Effector memory CD8-positive, alpha-beta T cell (primary cell): ENCODE measurements at regions not wholly inside any gene's neighbourhood (a gene's known extent, or its start where the extent isn't known, plus 50 kb on each side); places are given as distances from the start of the nearest gene placed in this dataset.
"Not testable (repeated sequence)": the region's sequence is repeated elsewhere in the genome, so short reads cannot be mapped to it uniquely, and the experiment has no call there.

Experiments used
- ATAC-seq: fragments of 150-1000 bp; cut with Tn5 transposase; replicated peaks from 2 replicates; pipeline ENCODE4 v1.10.0; 2021; ENCODE audit warnings: mild to moderate bottlenecking, moderate library complexity
- DNase-seq, 3 experiments: peaks; one replicate each; pipeline ENCODE4 v3.0.0; 2021
- H3K27ac Mint-ChIP-seq, 2 donors: one replicate each; pipeline ENCODE4 v1.8.0; 2022; ENCODE audit warnings: mild to moderate bottlenecking in 2 of 2, mixed read lengths in 2 of 2, moderate library complexity in 2 of 2
- H3K27me3 Mint-ChIP-seq, 2 donors: one replicate each; pipeline ENCODE4 v1.8.0; 2022; ENCODE audit warnings: mixed read lengths in 2 of 2
- H3K36me3 Mint-ChIP-seq: one replicate; pipeline ENCODE4 v1.8.0; 2022; ENCODE audit warnings: mild to moderate bottlenecking, moderate library complexity, mixed read lengths; ENCODE audit not compliant: insufficient read depth
- H3K4me1 Mint-ChIP-seq, 2 donors: one replicate each; pipeline ENCODE4 v1.8.0; 2022; ENCODE audit warnings: low read depth in 2 of 2, mixed read lengths in 2 of 2
- H3K4me3 Mint-ChIP-seq, 2 donors: one replicate each; pipeline ENCODE4 v1.8.0; 2022; ENCODE audit warnings: mild to moderate bottlenecking in 2 of 2, mixed read lengths in 2 of 2, moderate library complexity in 2 of 2
- H3K9me3 Mint-ChIP-seq, 2 donors: one replicate each; pipeline ENCODE4 v1.8.0; 2022; ENCODE audit warnings: mixed read lengths in 2 of 2

DNA sequence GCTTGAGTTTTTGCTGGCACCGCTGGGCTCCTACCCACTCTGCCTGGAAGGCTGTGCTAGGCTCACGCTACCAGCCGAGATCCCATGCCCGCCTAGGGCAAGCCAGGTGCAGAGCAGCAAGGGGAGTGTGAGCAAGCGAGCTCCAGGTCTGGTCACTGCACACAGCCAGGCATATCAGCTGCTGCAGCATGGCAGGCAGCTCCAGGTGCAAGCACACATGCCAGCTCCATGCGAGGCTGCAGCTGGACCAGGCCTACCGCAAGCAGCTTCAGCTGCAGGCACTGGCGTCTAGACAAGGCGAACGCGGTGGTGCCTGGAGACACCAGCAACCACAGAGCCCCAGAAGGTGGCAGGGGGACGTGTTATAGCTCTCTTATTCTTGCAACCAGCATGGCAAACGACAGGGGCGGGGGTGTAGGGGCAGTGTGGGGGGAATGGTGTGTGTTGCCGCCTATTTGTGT lies 614.7 kb upstream of the EPHA5 start:
- Mint-ChIP-seq H3K36me3 (no peaks in the 10 kb centered on the region), H3K4me1 (no peaks in the 10 kb centered on the region), H3K4me3 (no peak overlapping the region), H3K27ac (no peak overlapping the region), H3K9me3 (peaks cover 0 to 11% of the 10 kb centered on the region in 2 donors), H3K27me3 (no peaks in the 10 kb centered on the region)
- DNase-seq (no peak), ATAC-seq (no peak)

DNA sequence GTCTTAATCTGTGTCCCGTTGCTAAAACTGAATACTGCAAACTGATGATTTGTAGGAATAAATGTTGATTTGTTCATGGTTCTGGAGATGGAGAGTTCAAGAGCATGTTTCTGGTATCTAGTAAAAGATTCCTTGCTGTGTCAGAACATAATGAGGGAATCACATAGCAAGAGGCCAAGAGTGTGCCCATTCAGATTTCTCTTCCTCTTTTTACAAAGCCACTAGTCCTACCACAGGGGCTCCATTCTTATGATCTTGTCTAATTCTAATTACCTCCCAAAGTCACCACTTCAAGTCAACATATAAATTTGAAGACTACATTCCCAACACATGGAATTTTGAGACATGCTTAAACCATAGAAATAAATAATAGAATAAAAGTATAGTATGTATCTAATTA lies 608.8 kb upstream of the EPHA5 start:
- H3K9me3 Mint-ChIP-seq = peaks cover 0 to 9% of the 10 kb centered on the region in 2 donors
- no peaks in the 10 kb centered on the region for H3K4me1 Mint-ChIP-seq
- no peaks in the 10 kb centered on the region for H3K27me3 Mint-ChIP-seq
- ATAC-seq (no peak), DNase-seq (no peak)
- no peak overlapping the region for H3K4me3 Mint-ChIP-seq
- H3K36me3 Mint-ChIP-seq = no peaks in the 10 kb centered on the region
- H3K27ac Mint-ChIP-seq = no peak overlapping the region

DNA sequence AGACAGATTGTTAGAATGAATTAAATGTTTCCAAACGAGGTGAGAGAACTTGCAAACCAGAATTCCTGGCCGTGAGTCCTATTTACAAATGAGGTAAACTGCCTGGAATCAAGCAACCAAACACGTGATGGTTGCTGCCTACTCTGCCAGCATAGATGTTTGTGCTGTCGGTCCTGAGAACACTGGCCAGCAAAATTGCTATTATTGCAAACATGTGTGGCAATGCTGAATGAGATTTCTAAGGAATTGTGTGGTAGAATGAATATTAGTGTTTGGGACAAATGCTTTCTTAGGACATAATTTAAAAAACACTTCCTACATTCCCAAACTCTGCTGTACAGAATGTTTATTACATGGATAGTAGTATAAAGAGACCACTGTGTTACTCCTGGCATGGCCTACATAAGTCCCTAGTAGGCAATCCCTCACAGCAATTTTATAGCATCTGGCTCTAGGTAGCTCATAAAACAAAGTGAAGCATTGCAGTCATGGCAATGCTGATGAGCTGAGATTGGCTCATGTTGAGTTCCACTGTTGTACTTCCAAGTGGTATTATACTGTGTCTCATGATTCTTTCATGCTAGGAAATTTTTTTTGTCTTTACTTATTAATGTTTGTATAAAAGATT lies 605.2 kb upstream of the EPHA5 start:
- ATAC-seq (no peak), DNase-seq (no peak)
- no peaks in the 10 kb centered on the region for H3K36me3 Mint-ChIP-seq
- H3K4me3 Mint-ChIP-seq = no peak overlapping the region
- peaks cover 0 to 3% of the 10 kb centered on the region in 2 donors for H3K9me3 Mint-ChIP-seq
- H3K27ac Mint-ChIP-seq = no peak overlapping the region
- H3K27me3 Mint-ChIP-seq = no peaks in the 10 kb centered on the region
- no peaks in the 10 kb centered on the region for H3K4me1 Mint-ChIP-seq

DNA sequence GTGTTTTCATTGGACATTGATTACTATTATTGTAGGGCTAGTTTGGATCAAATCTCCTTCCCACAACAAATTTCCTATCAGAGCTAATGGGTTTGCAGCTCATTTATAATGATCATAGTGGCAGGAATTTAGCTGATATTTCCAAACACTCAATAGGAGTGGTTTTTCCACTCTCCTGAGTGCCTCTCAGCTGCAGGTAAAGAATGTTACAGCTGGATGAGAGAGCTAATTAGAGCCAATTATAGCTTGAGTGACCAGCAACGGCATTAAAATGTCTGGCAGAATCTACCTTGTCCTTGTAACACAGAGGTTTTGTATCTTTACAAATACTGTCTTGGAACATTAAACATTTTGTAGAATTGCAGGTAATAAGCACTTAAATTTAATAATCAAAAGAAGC lies 602.8 kb upstream of the EPHA5 start:
- peaks cover 1 to 11% of the 10 kb centered on the region in 2 donors for H3K9me3 Mint-ChIP-seq
- no peak for ATAC-seq
- no peak for DNase-seq
- H3K4me3 Mint-ChIP-seq = no peak overlapping the region
- no peaks in the 10 kb centered on the region for H3K36me3 Mint-ChIP-seq
- no peaks in the 10 kb centered on the region for H3K27me3 Mint-ChIP-seq
- no peak overlapping the region for H3K27ac Mint-ChIP-seq
- no peaks in the 10 kb centered on the region for H3K4me1 Mint-ChIP-seq

DNA sequence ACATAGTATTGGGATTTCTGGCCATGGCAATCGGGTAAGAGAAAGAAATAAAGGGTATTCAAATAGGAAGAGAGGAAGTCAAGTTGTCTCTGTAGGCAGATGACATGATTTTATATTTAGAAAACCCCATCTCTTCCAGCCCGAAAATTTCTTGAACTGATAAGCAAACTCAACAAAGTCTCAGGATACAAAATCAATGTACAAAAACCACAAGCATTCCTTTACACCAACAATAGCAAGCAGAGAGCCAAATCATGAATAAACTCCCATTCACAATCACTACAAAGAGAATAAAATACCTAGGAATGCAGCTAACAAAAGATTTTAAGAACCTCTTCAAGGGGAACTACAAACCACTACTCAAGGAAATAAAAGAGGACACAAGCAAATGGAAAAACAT lies 600.1 kb upstream of the EPHA5 start:
- not testable (repeated sequence) for ATAC-seq, H3K27me3 Mint-ChIP-seq, H3K36me3 Mint-ChIP-seq, H3K4me3 Mint-ChIP-seq, H3K4me1 Mint-ChIP-seq, DNase-seq, H3K27ac Mint-ChIP-seq
- peaks cover 18 to 21% of the 10 kb centered on the region in 2 donors for H3K9me3 Mint-ChIP-seq

DNA sequence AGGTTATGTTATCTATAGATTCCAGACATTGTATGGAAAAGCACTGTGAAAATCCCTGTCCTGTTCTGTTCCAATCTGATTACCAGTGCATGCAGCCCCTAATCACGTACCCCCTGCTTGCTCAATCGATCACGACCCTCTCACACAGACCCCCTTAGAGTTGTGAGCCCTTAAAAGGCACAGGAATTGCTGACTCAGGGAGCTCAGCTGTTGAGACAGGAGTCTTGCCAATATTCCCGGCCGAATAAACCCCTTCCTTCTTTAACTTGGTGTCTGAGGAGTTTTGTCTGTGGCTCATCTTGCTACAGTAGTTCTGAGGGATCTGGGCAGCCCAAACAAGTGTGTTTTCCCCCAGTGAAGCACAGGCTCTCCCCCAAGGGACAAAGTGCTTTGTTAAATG lies 596.3 kb upstream of the EPHA5 start:
- H3K27me3 Mint-ChIP-seq, ATAC-seq, H3K4me1 Mint-ChIP-seq, H3K4me3 Mint-ChIP-seq, DNase-seq, H3K27ac Mint-ChIP-seq, H3K36me3 Mint-ChIP-seq: not testable (repeated sequence)
- peaks cover 18 to 21% of the 10 kb centered on the region in 2 donors for H3K9me3 Mint-ChIP-seq

DNA sequence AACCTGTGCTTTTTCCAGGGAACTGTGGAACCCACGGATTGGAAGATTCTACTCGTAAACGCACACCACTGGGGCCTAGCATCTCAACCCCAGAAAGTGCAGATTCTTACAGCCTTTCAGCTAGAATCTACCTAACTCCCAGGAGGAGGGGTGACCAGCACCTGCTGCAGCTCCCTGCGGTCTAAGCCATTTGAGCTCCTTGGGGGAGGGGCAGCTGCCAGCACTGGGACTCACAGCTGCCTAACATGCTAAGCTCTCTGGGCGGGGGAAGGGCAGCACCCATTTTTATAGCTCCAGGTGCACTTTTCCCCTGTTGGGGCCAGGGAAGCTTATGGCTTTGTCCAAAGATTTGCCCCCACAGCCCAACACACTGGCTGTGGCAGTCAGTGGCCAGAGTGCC lies 595.7 kb upstream of the EPHA5 start:
- Mint-ChIP-seq H3K36me3 (no peaks in the 10 kb centered on the region), H3K9me3 (peaks cover 18 to 21% of the 10 kb centered on the region in 2 donors)
- DNase-seq = no peak

GRCh38 chr4:66252291-66252690 lies 582.0 kb upstream of the EPHA5 start:
- no peaks in the 10 kb centered on the region for H3K27me3 Mint-ChIP-seq
- H3K4me3 Mint-ChIP-seq = no peak overlapping the region
- no peak overlapping the region for H3K27ac Mint-ChIP-seq
- H3K9me3 Mint-ChIP-seq = peaks cover 4 to 14% of the 10 kb centered on the region in 2 donors
- DNase-seq (no peak), ATAC-seq (no peak)
- no peaks in the 10 kb centered on the region for H3K36me3 Mint-ChIP-seq
- H3K4me1 Mint-ChIP-seq = no peaks in the 10 kb centered on the region

More for the DNA sequence above, 595.7 kb upstream of the EPHA5 start:
- no peaks in the 10 kb centered on the region for H3K4me1 Mint-ChIP-seq
- no peaks in the 10 kb centered on the region for H3K27me3 Mint-ChIP-seq
- no peak overlapping the region for H3K4me3 Mint-ChIP-seq
- no peak for ATAC-seq
- no peak overlapping the region for H3K27ac Mint-ChIP-seq

DNA sequence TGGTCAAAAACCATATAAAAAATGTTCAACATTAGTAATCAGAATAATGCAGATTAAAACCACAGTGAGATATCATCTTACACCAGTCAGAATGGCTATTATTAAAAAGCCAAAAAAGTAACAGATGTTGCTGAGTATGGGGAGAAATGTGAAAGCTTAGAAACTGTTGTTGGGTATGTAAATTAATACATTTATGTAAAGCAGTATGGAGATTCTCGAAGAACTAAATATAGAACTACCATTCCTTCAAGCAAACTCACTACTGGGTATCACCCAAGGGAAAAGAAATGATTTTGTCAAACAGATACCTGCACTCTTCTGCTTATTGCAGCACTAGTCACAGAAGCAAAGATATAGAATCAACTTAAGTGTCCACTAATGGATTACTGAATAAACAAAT lies 576.4 kb upstream of the EPHA5 start:
- no peaks in the 10 kb centered on the region for H3K36me3 Mint-ChIP-seq
- ATAC-seq = no peak
- H3K9me3 Mint-ChIP-seq = peaks cover 6 to 29% of the 10 kb centered on the region in 2 donors
- H3K27ac Mint-ChIP-seq = no peak overlapping the region
- no peaks in the 10 kb centered on the region for H3K4me1 Mint-ChIP-seq
- H3K27me3 Mint-ChIP-seq = no peaks in the 10 kb centered on the region
- no peak overlapping the region for H3K4me3 Mint-ChIP-seq
- no peak for DNase-seq

GRCh38 chr4:66235876-66236275 lies 565.6 kb upstream of the EPHA5 start:
- no peaks in the 10 kb centered on the region for H3K36me3 Mint-ChIP-seq
- H3K27ac Mint-ChIP-seq = no peak overlapping the region
- no peaks in the 10 kb centered on the region for H3K4me1 Mint-ChIP-seq
- no peaks in the 10 kb centered on the region for H3K27me3 Mint-ChIP-seq
- no peak overlapping the region for H3K4me3 Mint-ChIP-seq
- ATAC-seq (no peak), DNase-seq (no peak)
- peaks cover 10 to 13% of the 10 kb centered on the region in 2 donors for H3K9me3 Mint-ChIP-seq

GRCh38 chr4:66229885-66230284 lies 559.6 kb upstream of the EPHA5 start:
- H3K9me3 Mint-ChIP-seq = peaks cover 0 to 17% of the 10 kb centered on the region in 2 donors
- no peak overlapping the region for H3K4me3 Mint-ChIP-seq
- ATAC-seq (no peak), DNase-seq (no peak)
- H3K4me1 Mint-ChIP-seq = no peaks in the 10 kb centered on the region
- H3K27me3 Mint-ChIP-seq = no peaks in the 10 kb centered on the region
- no peak overlapping the region for H3K27ac Mint-ChIP-seq
- H3K36me3 Mint-ChIP-seq = no peaks in the 10 kb centered on the region

DNA sequence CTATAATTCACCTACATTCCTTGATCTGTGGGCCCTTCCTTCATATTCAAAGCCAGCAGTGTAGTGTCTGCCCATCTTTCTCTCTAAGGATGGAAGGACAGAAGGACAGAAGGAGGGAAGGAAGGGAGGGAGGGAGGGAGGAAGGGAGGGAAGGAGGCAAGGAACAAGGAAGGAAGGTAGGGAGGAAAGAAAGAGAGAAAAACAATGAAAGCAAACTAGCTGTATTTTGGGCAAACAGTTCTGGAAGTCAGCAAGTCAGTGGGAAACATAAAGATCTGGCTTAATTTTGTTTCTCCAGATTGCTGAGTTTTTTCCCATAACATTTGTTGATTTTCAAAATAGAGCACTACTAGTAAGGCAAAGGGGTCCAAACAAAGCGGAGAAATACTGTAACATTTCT lies 555.2 kb upstream of the EPHA5 start:
- Mint-ChIP-seq H3K9me3 (peaks cover 3 to 11% of the 10 kb centered on the region in 2 donors), H3K27ac (no peak overlapping the region), H3K36me3 (no peaks in the 10 kb centered on the region), H3K4me1 (no peaks in the 10 kb centered on the region), H3K4me3 (no peak overlapping the region), H3K27me3 (no peaks in the 10 kb centered on the region)
- DNase-seq = no peak
- no peak for ATAC-seq

GRCh38 chr4:66223068-66223703 lies 552.9 kb upstream of the EPHA5 start:
- DNase-seq = no peak

GRCh38 chr4:66219401-66219800 lies 549.1 kb upstream of the EPHA5 start:
- ATAC-seq = no peak
- no peaks in the 10 kb centered on the region for H3K27me3 Mint-ChIP-seq
- H3K27ac Mint-ChIP-seq = no peak overlapping the region
- DNase-seq = no peak
- H3K4me1 Mint-ChIP-seq = no peaks in the 10 kb centered on the region
- no peak overlapping the region for H3K4me3 Mint-ChIP-seq
- H3K36me3 Mint-ChIP-seq = no peaks in the 10 kb centered on the region
- H3K9me3 Mint-ChIP-seq = peaks cover 0 to 3% of the 10 kb centered on the region in 2 donors

More at GRCh38 chr4:66223068-66223703, 552.9 kb upstream of the EPHA5 start:
- Mint-ChIP-seq H3K27me3 (no peaks in the 10 kb centered on the region), H3K4me1 (no peaks in the 10 kb centered on the region), H3K9me3 (peaks cover 3 to 8% of the 10 kb centered on the region in 2 donors), H3K4me3 (no peak overlapping the region), H3K27ac (no peak overlapping the region), H3K36me3 (no peaks in the 10 kb centered on the region)
- no peak for ATAC-seq
